ENCODE measurements at regions not wholly inside any gene's neighbourhood (a gene's known extent, or its start where the extent isn't known, plus 50 kb on each side); places are given as distances from the start of the nearest gene placed in this dataset.

GRCh38 chr1:228980232-228980937 lies 245.1 kb downstream of the RHOU start:
- Histone ChIP-seq H3K9me3 (ENCODE audit: control insufficient read depth, low read length) (no peaks in the 10 kb centered on the region), H3K27me3 (ENCODE audit: control insufficient read depth, insufficient read depth) (no peaks in the 10 kb centered on the region), H3K4me1 (ENCODE audit: control insufficient read depth, insufficient read depth, low read length) (peaks cover 5% of the 10 kb centered on the region), H3K4me3 (ENCODE audit: low read length) (no peak overlapping the region), H3K27ac (ENCODE audit: low read length) (no peak overlapping the region)
- intact Hi-C loops (cut with DNase I) = no loop called here
- ATAC-seq (no peak), DNase-seq (no peak)
- WGBS = 87% methylated on average over 9 of the region's 9 CpGs

- intact Hi-C loops (cut with DNase I) = no loop called here
- Histone ChIP-seq H3K27ac (ENCODE audit: low read length) (no peak overlapping the region), H3K4me1 (ENCODE audit: control insufficient read depth, insufficient read depth, low read length) (peaks cover 5% of the 10 kb centered on the region), H3K4me3 (ENCODE audit: low read length) (no peak overlapping the region), H3K9me3 (ENCODE audit: control insufficient read depth, low read length) (no peaks in the 10 kb centered on the region), H3K27me3 (ENCODE audit: control insufficient read depth, insufficient read depth) (no peaks in the 10 kb centered on the region)
- ATAC-seq (no peak), DNase-seq (no peak)
- WGBS = 93% methylated on average over 5 of the region's 5 CpGs
Observed at GRCh38 chr1:228982637-228983036, 247.4 kb downstream of the RHOU start.

DNA sequence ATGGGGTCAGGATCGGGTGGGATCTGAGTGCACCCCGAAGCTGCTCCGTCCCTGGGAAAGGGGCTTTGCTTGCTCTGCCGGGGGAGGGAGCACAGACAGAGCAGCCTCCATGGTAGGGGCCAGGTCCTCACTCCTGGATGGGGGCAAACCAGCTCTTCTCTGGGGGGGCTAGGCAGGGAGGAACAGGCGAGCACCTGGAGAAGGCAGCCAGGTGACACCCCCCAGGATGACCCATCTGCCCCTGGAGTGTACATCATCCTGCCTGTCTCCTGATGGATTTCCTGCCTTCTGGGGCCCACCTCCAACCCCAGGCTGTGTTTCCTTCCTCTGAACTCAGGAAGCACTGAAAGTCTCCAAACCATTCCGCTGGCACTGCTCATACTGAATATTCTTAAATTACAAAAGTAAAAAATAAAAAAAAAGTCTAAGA lies 248.0 kb downstream of the RHOU start:
- intact Hi-C loops (cut with DNase I) = no loop called here
- no peak overlapping the region for H3K27ac ChIP-seq (ENCODE audit: low read length)
- no peaks in the 10 kb centered on the region for H3K9me3 ChIP-seq (ENCODE audit: control insufficient read depth, low read length)
- WGBS = 83% methylated on average over 6 of the region's 6 CpGs
- no peak for DNase-seq
- no peak for ATAC-seq
- peaks cover 5% of the 10 kb centered on the region for H3K4me1 ChIP-seq (ENCODE audit: control insufficient read depth, insufficient read depth, low read length)
- H3K27me3 ChIP-seq (ENCODE audit: control insufficient read depth, insufficient read depth) = no peaks in the 10 kb centered on the region
- no peak overlapping the region for H3K4me3 ChIP-seq (ENCODE audit: low read length)

DNA sequence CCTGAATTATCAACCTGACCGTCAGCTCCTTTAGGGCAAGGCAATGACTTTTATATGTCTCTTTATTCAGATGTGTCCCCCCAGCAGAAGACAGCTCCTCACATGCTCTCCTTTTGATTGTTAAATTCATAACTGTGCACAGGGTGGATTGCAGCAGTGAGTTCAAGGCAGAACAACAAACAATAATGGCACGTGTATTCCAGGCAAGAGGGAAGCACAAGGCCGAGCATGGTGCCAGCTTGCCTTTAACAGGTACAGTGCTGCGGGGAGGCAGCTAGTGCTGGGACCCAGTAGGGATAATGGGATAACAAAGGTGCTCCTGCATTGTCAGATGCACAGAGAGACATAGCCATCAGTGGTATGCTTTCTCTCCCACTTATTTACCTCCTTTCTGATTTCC lies 248.4 kb downstream of the RHOU start:
- Histone ChIP-seq H3K4me3 (ENCODE audit: low read length) (no peak overlapping the region), H3K9me3 (ENCODE audit: control insufficient read depth, low read length) (no peaks in the 10 kb centered on the region), H3K4me1 (ENCODE audit: control insufficient read depth, insufficient read depth, low read length) (peaks cover 2% of the 10 kb centered on the region), H3K27ac (ENCODE audit: low read length) (no peak overlapping the region), H3K27me3 (ENCODE audit: control insufficient read depth, insufficient read depth) (no peaks in the 10 kb centered on the region)
- DNase-seq (no peak), ATAC-seq (no peak)
- 68% methylated on average over 4 of the region's 4 CpGs for WGBS
- intact Hi-C loops (cut with DNase I) = no loop called here

- Histone ChIP-seq H3K4me3 (ENCODE audit: low read length) (no peak overlapping the region), H3K27ac (ENCODE audit: low read length) (no peak overlapping the region), H3K9me3 (ENCODE audit: control insufficient read depth, low read length) (no peaks in the 10 kb centered on the region), H3K27me3 (ENCODE audit: control insufficient read depth, insufficient read depth) (no peaks in the 10 kb centered on the region), H3K4me1 (ENCODE audit: control insufficient read depth, insufficient read depth, low read length) (peaks cover 1% of the 10 kb centered on the region)
- intact Hi-C loops (cut with DNase I) = no loop called here
- ATAC-seq (no peak), DNase-seq (no peak)
- WGBS = 98% methylated on average over 1 of the region's 1 CpG
Observed at GRCh38 chr1:228984107-228984506, 248.8 kb downstream of the RHOU start.

- Histone ChIP-seq H3K4me3 (ENCODE audit: low read length) (no peak overlapping the region), H3K27ac (ENCODE audit: low read length) (no peak overlapping the region), H3K27me3 (ENCODE audit: control insufficient read depth, insufficient read depth) (no peaks in the 10 kb centered on the region), H3K4me1 (ENCODE audit: control insufficient read depth, insufficient read depth, low read length) (peaks cover 4% of the 10 kb centered on the region), H3K9me3 (ENCODE audit: control insufficient read depth, low read length) (no peaks in the 10 kb centered on the region)
- DNase-seq (no peak), ATAC-seq (no peak)
- intact Hi-C loops (cut with DNase I) = no loop called here
- 93% methylated on average over 7 of the region's 7 CpGs for WGBS
Observed at GRCh38 chr1:228984646-228985631, 249.7 kb downstream of the RHOU start.

GRCh38 chr1:228985661-228986060 lies 250.4 kb downstream of the RHOU start:
- ATAC-seq (no peak), DNase-seq (no peak)
- Histone ChIP-seq H3K27ac (ENCODE audit: low read length) (no peak overlapping the region), H3K27me3 (ENCODE audit: control insufficient read depth, insufficient read depth) (no peaks in the 10 kb centered on the region), H3K4me1 (ENCODE audit: control insufficient read depth, insufficient read depth, low read length) (peaks cover 8% of the 10 kb centered on the region), H3K9me3 (ENCODE audit: control insufficient read depth, low read length) (no peaks in the 10 kb centered on the region), H3K4me3 (ENCODE audit: low read length) (no peak overlapping the region)
- WGBS = 95% methylated on average over 2 of the region's 2 CpGs
- intact Hi-C loops (cut with DNase I) = no loop called here

DNA sequence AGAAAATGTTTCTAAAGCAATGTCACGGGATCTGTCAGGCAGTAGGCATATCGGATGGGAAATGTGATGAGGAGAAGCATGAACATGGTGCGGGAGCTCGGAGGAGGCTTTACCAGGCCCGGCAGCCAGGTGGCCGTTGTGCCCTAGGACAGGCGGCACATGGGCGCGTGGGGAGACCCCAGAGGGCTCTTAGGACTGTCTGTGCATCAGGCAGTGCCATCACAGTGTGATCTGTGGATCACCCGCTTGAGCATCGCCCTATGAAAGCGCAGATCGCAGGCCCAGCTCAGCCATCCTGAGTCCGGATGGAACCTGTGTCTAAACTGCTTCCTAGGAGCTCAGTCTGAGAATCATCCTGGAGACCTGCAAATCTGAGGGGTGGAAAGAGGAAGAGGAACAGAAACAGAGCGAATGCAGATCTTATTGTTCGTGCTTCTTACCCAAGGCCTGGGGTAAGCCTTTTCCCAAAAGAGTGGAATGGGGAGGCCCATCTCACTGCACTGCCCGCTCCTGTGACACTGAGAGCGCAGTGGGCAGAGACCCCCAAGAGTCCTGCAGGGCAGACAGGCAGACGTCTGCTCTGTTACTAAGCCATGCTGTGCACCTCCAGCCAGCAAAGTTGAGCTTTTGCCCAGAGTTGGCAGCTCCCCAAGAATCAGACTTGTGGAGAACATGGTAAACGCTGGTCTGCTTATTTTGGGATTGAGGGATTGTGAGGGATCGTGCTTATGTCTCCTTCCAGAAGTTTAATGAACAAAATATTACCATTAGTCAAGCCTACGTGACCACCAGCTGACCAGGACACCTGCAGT lies 251.0 kb downstream of the RHOU start:
- no peak overlapping the region for H3K27ac ChIP-seq (ENCODE audit: low read length)
- H3K27me3 ChIP-seq (ENCODE audit: control insufficient read depth, insufficient read depth) = no peaks in the 10 kb centered on the region
- intact Hi-C loops (cut with DNase I) = no loop called here
- peak; percentile 65 to 89 (median 81) for DNase-seq
- ATAC-seq = peak in 1 of 2 donors; percentile 5
- WGBS = 80% methylated on average over 22 of the region's 22 CpGs
- H3K4me1 ChIP-seq (ENCODE audit: control insufficient read depth, insufficient read depth, low read length) = peaks cover 11% of the 10 kb centered on the region
- no peak overlapping the region for H3K4me3 ChIP-seq (ENCODE audit: low read length)
- no peaks in the 10 kb centered on the region for H3K9me3 ChIP-seq (ENCODE audit: control insufficient read depth, low read length)

DNA sequence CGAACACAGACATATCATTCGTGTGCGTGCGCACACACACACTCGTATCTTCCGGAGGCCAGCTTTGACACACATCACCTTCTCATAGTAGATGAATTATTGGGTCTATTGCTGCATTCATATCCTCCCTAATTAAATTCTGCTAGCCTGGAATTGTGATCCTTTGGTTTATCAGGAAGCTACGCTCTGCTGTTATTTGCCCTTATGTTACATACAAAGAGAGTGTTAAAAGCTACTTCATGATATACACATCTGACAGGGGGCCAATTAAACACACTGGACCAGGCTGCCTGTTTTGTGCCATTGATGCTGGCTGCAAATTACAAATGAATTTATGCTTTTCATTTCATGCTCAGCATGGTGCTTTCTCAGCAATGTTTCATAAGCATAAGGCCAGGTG lies 252.0 kb downstream of the RHOU start:
- H3K4me1 ChIP-seq (ENCODE audit: control insufficient read depth, insufficient read depth, low read length) = peaks cover 11% of the 10 kb centered on the region
- WGBS = 90% methylated on average over 7 of the region's 7 CpGs
- no peaks in the 10 kb centered on the region for H3K9me3 ChIP-seq (ENCODE audit: control insufficient read depth, low read length)
- H3K27me3 ChIP-seq (ENCODE audit: control insufficient read depth, insufficient read depth) = no peaks in the 10 kb centered on the region
- DNase-seq (no peak), ATAC-seq (no peak)
- H3K27ac ChIP-seq (ENCODE audit: low read length) = no peak overlapping the region
- intact Hi-C loops (cut with DNase I) = no loop called here
- H3K4me3 ChIP-seq (ENCODE audit: low read length) = no peak overlapping the region

DNA sequence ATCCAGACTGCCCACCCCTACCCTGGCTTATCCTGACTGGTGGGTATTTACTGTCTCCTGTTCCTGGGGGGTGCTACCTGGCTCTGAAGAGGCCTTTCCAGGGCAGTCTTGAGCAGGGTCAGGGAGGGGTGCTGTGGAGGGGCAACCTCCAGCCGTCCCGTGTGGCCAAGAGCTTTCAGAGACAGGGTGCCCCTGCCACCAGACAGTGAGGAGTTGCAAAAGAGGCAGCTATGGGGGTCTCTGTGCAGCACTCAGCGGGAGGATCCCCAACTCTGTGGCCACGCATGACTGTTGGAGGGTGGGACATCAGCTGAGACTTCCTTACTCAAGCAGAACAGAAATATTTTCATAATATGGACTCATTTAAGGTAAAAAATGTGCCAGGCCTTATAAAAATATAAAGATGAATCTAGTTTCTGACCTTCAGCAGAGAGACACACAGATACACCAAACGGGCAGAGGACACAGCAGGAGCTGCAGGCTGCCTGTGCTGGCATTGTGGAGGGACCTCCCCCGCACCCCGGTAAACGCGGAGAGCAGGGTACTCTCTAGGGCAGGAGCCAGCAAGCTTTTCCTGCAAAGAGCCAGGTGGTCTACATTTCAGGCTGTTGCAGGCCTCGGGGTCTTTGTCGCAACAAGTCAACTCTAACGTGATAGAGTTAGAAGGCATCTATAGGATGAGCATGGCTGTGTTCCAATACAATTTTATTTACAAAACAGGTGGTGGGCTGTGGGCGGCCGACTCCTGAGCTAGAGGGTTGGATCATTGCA lies 252.6 kb downstream of the RHOU start:
- no peaks in the 10 kb centered on the region for H3K27me3 ChIP-seq (ENCODE audit: control insufficient read depth, insufficient read depth)
- intact Hi-C loops (cut with DNase I) = no loop called here
- WGBS = 87% methylated on average over 14 of the region's 14 CpGs
- H3K4me1 ChIP-seq (ENCODE audit: control insufficient read depth, insufficient read depth, low read length) = peaks cover 11% of the 10 kb centered on the region
- H3K27ac ChIP-seq (ENCODE audit: low read length) = no peak overlapping the region
- no peaks in the 10 kb centered on the region for H3K9me3 ChIP-seq (ENCODE audit: control insufficient read depth, low read length)
- DNase-seq (no peak), ATAC-seq (no peak)
- no peak overlapping the region for H3K4me3 ChIP-seq (ENCODE audit: low read length)

All from right cardiac atrium (tissue), 5 donors.